ENCODE measurements at regions not wholly inside any gene's neighbourhood (a gene's known extent, or its start where the extent isn't known, plus 50 kb on each side); places are given as distances from the start of the nearest gene placed in this dataset.

GRCh38 chr13:90979059-90979458 lies 368.4 kb upstream of the MIR17HG start:
- CTCF ChIA-PET, result no interaction called here
- no peak overlapping the region for H3K27ac ChIP-seq (ENCODE audit: low read depth, low read length, poor library complexity, severe bottlenecking)
- H3K27me3 ChIP-seq (replicated peaks; ENCODE audit: insufficient read depth, low read depth, low read length, poor library complexity), result no peaks in the 10 kb centered on the region
- no peaks in the 10 kb centered on the region for H3K9me3 ChIP-seq (ENCODE audit: low read depth, low read length, poor library complexity, severe bottlenecking)
- no peak for TF ChIP-seq EZH2 (IDR thresholded peaks at IDR 0.05; ENCODE audit: borderline replicate concordance, low read depth, low read length, poor library complexity, severe bottlenecking)
- TF ChIP-seq CTCF (conservative IDR thresholded peaks at IDR 0.05; ENCODE audit: low read depth, low read length), result no peak
- no TSS peak for BruUV-seq (replicated peaks)
- H3K36me3 ChIP-seq (ENCODE audit: insufficient read depth, low read length, poor library complexity, severe bottlenecking), result no peaks in the 10 kb centered on the region
- intact Hi-C loops (cut with micrococcal nuclease; ENCODE audit: unreplicated experiment), result no loop called here
- no peaks in the 10 kb centered on the region for H3K4me1 ChIP-seq (ENCODE audit: insufficient read depth, low read length, poor library complexity, severe bottlenecking)
- DNase-seq (ENCODE audit: low spot score), result no peak
- H3K4me3 ChIP-seq (ENCODE audit: low read depth, low read length, poor library complexity, severe bottlenecking), result no peak overlapping the region
- POLR2A ChIA-PET (ENCODE audit: low non-redundant PET), result no interaction called here

GRCh38 chr13:90984756-90985155 lies 362.7 kb upstream of the MIR17HG start:
- Histone ChIP-seq H3K27ac (ENCODE audit: low read depth, low read length, poor library complexity, severe bottlenecking) (no peak overlapping the region), H3K9me3 (ENCODE audit: low read depth, low read length, poor library complexity, severe bottlenecking) (no peaks in the 10 kb centered on the region), H3K4me1 (ENCODE audit: insufficient read depth, low read length, poor library complexity, severe bottlenecking) (no peaks in the 10 kb centered on the region), H3K27me3 (replicated peaks; ENCODE audit: insufficient read depth, low read depth, low read length, poor library complexity) (no peaks in the 10 kb centered on the region), H3K4me3 (ENCODE audit: low read depth, low read length, poor library complexity, severe bottlenecking) (no peak overlapping the region), H3K36me3 (ENCODE audit: insufficient read depth, low read length, poor library complexity, severe bottlenecking) (no peaks in the 10 kb centered on the region)
- intact Hi-C loops (cut with micrococcal nuclease; ENCODE audit: unreplicated experiment), result no loop called here
- POLR2A ChIA-PET (ENCODE audit: low non-redundant PET), result no interaction called here
- no peak for TF ChIP-seq EZH2 (IDR thresholded peaks at IDR 0.05; ENCODE audit: borderline replicate concordance, low read depth, low read length, poor library complexity, severe bottlenecking)
- TF ChIP-seq CTCF (conservative IDR thresholded peaks at IDR 0.05; ENCODE audit: low read depth, low read length), result no peak
- CTCF ChIA-PET, result no interaction called here
- BruUV-seq (replicated peaks), result no TSS peak
- no peak for DNase-seq (ENCODE audit: low spot score)

GRCh38 chr13:90995001-90995400 lies 352.5 kb upstream of the MIR17HG start:
- DNase-seq (ENCODE audit: low spot score), result no peak
- Histone ChIP-seq H3K27ac (ENCODE audit: low read depth, low read length, poor library complexity, severe bottlenecking) (no peak overlapping the region), H3K36me3 (ENCODE audit: insufficient read depth, low read length, poor library complexity, severe bottlenecking) (no peaks in the 10 kb centered on the region), H3K27me3 (replicated peaks; ENCODE audit: insufficient read depth, low read depth, low read length, poor library complexity) (no peaks in the 10 kb centered on the region), H3K9me3 (ENCODE audit: low read depth, low read length, poor library complexity, severe bottlenecking) (no peaks in the 10 kb centered on the region), H3K4me1 (ENCODE audit: insufficient read depth, low read length, poor library complexity, severe bottlenecking) (no peaks in the 10 kb centered on the region), H3K4me3 (ENCODE audit: low read depth, low read length, poor library complexity, severe bottlenecking) (no peak overlapping the region)
- intact Hi-C loops (cut with micrococcal nuclease; ENCODE audit: unreplicated experiment), result no loop called here
- POLR2A ChIA-PET (ENCODE audit: low non-redundant PET), result no interaction called here
- TF ChIP-seq EZH2 (IDR thresholded peaks at IDR 0.05; ENCODE audit: borderline replicate concordance, low read depth, low read length, poor library complexity, severe bottlenecking) (no peak), CTCF (conservative IDR thresholded peaks at IDR 0.05; ENCODE audit: low read depth, low read length) (no peak)
- no TSS peak for BruUV-seq (replicated peaks)
- CTCF ChIA-PET, result no interaction called here

Measured in A673 (cell line).